Retinal pigment epithelial cell (primary cell): ENCODE measurements at regions not wholly inside any gene's neighbourhood (a gene's known extent, or its start where the extent isn't known, plus 50 kb on each side); places are given as distances from the start of the nearest gene placed in this dataset.
"Not testable (repeated sequence)": the region's sequence is repeated elsewhere in the genome, so short reads cannot be mapped to it uniquely, and the experiment has no call there.

Experiments used
- DNase-seq: peaks from one replicate; pipeline ENCODE4 v3.0.0-alpha.2; 2010; ENCODE audit warnings: low read depth
- H3K4me3 ChIP-seq: 2 replicates; pipeline ENCODE4 v1.5.1; 2011; ENCODE audit warnings: mild to moderate bottlenecking, low read length, control low read depth, moderate library complexity
- CTCF ChIP-seq: conservative IDR thresholded peaks from 2 replicates; pipeline ENCODE4 v1.5.1; 2011; ENCODE audit warnings: low read depth, low read length, control low read depth, inconsistent platforms

GRCh38 chrX:47748576-47748975 lies 88.1 kb upstream of the ZNF81 start:
- DNase-seq, result no peak
- TF ChIP-seq CTCF, result no peak
- H3K4me3 ChIP-seq, result no peak overlapping the region

DNA sequence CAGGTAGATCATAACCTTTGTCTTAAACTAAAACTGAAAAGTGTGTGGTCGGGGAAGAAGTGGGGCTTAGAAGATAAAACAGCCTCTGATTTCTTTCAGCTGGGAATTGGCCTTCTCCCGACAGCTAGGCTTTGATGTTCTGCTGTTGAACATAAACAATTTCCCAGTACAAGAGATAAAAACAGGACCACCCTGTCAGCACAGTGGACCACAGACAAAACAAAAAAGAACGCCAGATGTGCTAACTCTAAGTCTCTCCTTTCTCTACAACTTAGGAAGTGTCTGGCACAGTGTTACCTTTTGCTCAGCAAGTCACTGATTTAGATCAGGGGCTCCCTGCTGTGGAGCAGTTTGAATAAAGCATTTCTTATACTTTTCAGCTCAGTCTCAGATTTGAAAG lies 87.5 kb upstream of the UXT start:
- H3K4me3 ChIP-seq, result no peak overlapping the region
- DNase-seq, result no peak
- TF ChIP-seq CTCF, result no peak

GRCh38 chrX:47745416-47745815 lies 86.4 kb upstream of the UXT start:
- no peak for DNase-seq
- H3K4me3 ChIP-seq, result no peak overlapping the region
- no peak for TF ChIP-seq CTCF

- no peak overlapping the region for H3K4me3 ChIP-seq
- TF ChIP-seq CTCF, result no peak
- DNase-seq, result no peak
These were observed 84.5 kb upstream of the UXT start for GRCh38 chrX:47743504-47743903.

DNA sequence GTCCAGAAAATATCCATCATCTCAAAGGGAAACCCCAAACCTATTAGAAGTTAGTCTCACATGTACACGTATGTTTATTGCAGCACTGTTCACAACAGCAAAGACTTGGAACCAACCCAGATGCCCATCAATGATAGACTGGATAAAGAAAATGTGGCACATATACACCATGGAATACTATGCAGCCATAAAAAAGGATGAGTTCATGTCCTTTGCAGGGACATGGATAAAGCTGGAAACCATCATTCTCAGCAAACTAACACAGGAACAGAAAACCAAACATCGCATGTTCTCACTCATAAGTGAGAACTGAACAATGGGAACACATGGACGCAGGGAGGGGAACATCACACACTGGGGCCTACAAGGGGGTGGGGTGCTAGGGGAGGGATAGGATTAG lies 79.9 kb upstream of the UXT start:
- not testable (repeated sequence) for DNase-seq

GRCh38 chrX:47723689-47724088 lies 64.7 kb upstream of the UXT start:
- no peak for DNase-seq
- no peak for TF ChIP-seq CTCF
- no peak overlapping the region for H3K4me3 ChIP-seq

More for the DNA sequence above, 79.9 kb upstream of the UXT start:
- H3K4me3 ChIP-seq, result not testable (repeated sequence)

DNA sequence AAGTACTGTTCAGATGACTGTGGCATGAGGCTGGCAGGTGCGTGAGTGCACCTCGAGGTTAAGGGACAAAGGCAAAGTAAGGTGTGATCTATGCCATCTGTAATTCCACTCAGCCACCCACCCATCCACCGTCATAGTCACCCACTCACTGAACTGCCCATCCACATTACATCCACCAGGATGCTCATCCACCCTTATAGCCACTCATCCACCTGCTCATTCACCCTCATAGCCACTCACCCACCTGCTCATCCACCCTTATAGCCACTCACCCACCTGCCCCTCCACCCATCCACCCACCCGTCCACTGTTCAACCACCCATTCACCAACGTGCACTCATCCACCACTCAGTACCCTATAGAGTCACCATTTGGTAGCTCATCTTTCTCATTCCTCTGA lies 64.1 kb upstream of the UXT start:
- no peak overlapping the region for H3K4me3 ChIP-seq
- no peak for DNase-seq
- TF ChIP-seq CTCF, result no peak

DNA sequence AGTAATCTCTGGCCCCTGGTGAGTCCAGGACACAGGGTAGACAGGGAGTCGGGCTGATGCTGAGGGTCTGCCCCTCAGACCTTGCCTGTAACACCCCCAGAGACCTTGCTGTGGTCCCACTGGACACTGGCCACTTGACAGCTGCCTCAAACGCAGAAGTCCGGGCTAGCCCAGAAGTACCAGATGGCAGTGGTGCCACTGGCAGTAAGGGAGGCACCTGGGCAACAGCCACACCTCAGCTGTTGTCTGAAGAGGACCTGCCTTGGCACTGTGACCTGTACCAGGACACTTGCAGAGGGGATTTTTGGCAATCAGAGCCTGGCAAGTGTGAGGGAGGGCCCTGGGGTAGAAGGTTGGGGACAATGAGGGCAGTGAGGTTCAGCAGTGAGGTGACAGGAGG lies 63.3 kb upstream of the UXT start:
- no peak for DNase-seq
- no peak overlapping the region for H3K4me3 ChIP-seq
- no peak for TF ChIP-seq CTCF

GRCh38 chrX:47715078-47715477 lies 56.1 kb upstream of the UXT start:
- not testable (repeated sequence) for H3K4me3 ChIP-seq, DNase-seq

DNA sequence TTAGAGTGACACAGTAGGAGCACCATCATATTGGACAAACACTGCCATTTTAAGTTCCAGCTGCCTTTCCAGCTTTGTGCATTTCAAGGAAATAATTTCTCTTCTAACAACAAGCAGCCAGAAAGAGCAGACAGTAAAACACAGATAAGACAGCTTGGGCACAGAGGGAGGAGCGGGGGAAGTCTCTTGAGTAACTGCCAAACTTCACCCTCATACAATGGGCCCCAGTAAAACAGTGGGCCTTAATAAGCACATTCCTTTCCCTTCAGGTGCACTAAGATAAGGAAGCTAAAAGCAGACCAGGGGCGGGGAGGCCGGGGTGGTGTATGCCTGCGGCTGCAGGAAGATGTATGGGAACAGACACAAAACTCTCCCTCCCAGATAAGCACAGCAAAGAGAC lies 53.7 kb upstream of the UXT start:
- H3K4me3 ChIP-seq, DNase-seq: not testable (repeated sequence)
